Gastrocnemius medialis (tissue), 4 donors: ENCODE measurements at regions not wholly inside any gene's neighbourhood (a gene's known extent, or its start where the extent isn't known, plus 50 kb on each side); places are given as distances from the start of the nearest gene placed in this dataset.

ENCODE experiments used
- POLR2A ChIP-seq, 2 donors: fragments of 450-650 bp; IDR thresholded peaks; one replicate each; pipeline ENCODE4 v1.6.1; 2017; ENCODE audit warnings: antibody characterized with exemption in 2 of 2, mild to moderate bottlenecking in 2 of 2, moderate library complexity in 2 of 2
- TF ChIP-seq, protein P1 (sequence below), 5 experiments: fragments of 450-650 bp in 3 of 5; fragments of 200-600 bp in 2 of 5; sonication (generic) in 2 of 5; IDR thresholded peaks in 4 of 5; conservative IDR thresholded peaks in 1 of 5; 1 replicate in 4 of 5; 2 replicates in 1 of 5; pipeline ENCODE4 v1.5.1; 2016 to 2019; ENCODE audit warnings: antibody characterized with exemption in 5 of 5, mild to moderate bottlenecking in 3 of 5, moderate library complexity in 3 of 5

DNA sequence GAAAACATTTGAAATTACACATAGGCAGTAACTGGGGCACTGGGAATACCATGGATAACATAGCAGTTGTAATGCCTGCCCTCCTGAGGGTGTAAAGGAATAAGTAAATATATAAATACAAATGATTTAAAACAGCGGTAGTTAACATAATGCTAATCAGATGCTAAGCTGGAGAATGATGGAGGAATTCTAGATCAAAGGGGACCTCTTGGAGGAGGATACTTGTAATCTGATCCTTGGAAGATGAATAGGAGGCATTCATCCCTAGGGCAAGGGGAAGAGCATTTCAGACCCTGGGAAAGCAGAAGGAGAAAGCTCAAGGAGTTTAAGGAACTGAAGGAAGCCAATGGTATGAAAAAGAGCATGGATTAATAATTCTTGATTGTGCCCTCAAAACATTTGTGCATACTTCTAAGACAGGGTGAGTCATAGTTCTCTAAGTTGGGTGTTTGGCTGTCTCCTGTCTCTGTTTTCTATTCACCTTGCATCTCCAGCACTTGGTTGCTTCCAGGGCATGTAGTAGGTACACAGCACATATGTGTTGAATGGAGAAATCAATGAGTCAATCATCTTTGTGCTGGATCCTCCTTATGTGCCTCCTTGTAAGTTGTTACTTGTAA lies 54.8 kb upstream of the PLPP4 start:
- TF ChIP-seq, protein P1, sequence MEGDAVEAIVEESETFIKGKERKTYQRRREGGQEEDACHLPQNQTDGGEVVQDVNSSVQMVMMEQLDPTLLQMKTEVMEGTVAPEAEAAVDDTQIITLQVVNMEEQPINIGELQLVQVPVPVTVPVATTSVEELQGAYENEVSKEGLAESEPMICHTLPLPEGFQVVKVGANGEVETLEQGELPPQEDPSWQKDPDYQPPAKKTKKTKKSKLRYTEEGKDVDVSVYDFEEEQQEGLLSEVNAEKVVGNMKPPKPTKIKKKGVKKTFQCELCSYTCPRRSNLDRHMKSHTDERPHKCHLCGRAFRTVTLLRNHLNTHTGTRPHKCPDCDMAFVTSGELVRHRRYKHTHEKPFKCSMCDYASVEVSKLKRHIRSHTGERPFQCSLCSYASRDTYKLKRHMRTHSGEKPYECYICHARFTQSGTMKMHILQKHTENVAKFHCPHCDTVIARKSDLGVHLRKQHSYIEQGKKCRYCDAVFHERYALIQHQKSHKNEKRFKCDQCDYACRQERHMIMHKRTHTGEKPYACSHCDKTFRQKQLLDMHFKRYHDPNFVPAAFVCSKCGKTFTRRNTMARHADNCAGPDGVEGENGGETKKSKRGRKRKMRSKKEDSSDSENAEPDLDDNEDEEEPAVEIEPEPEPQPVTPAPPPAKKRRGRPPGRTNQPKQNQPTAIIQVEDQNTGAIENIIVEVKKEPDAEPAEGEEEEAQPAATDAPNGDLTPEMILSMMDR (IDR thresholded peaks at IDR 0.05 in 4 of 5, conservative IDR thresholded peaks at IDR 0.05 in 1 of 5) = no peak
- no peak for TF ChIP-seq POLR2A (IDR thresholded peaks at IDR 0.05)
